ENCODE measurements at regions not wholly inside any gene's neighbourhood (a gene's known extent, or its start where the extent isn't known, plus 50 kb on each side); places are given as distances from the start of the nearest gene placed in this dataset.
A peak's percentile ranks its signal among the peaks of the same experiment; 100 is the strongest.

- TF ChIP-seq, protein P1, sequence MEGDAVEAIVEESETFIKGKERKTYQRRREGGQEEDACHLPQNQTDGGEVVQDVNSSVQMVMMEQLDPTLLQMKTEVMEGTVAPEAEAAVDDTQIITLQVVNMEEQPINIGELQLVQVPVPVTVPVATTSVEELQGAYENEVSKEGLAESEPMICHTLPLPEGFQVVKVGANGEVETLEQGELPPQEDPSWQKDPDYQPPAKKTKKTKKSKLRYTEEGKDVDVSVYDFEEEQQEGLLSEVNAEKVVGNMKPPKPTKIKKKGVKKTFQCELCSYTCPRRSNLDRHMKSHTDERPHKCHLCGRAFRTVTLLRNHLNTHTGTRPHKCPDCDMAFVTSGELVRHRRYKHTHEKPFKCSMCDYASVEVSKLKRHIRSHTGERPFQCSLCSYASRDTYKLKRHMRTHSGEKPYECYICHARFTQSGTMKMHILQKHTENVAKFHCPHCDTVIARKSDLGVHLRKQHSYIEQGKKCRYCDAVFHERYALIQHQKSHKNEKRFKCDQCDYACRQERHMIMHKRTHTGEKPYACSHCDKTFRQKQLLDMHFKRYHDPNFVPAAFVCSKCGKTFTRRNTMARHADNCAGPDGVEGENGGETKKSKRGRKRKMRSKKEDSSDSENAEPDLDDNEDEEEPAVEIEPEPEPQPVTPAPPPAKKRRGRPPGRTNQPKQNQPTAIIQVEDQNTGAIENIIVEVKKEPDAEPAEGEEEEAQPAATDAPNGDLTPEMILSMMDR (IDR thresholded peaks at IDR 0.05; ENCODE audit: low read depth, low read length, missing control alignments) = no peak
- no peak for DNase-seq (ENCODE audit: low read depth)
Measured at GRCh38 chr15:68871507-68871906, 50.8 kb upstream of the ANP32A start.

DNA sequence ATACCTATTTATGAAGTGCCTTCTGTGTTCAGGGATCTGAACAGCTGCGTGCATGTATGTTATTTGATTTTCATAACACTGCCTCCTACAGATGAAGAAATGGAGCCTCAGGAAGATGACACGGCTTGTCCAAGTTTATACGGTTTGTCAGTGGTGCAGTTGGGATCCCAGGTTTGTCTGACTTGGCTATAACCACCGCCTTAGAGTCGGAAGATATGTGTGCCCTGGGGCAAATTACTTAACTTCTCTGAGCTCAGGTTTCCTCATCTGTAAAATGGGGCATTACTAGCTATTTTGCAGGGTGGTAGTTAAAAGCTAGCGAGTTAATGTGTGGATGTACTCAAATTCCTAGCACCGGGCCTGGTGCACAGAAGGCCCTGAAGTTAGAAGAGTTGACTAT lies 54.1 kb upstream of the ANP32A start:
- DNase-seq (ENCODE audit: low read depth) = no peak
- TF ChIP-seq, protein P1 (IDR thresholded peaks at IDR 0.05; ENCODE audit: low read depth, low read length, missing control alignments) = no peak
- no peak overlapping the region for H3K4me3 ChIP-seq (ENCODE audit: low read depth, low read length)

More at GRCh38 chr15:68871507-68871906, 50.8 kb upstream of the ANP32A start:
- no peak overlapping the region for H3K4me3 ChIP-seq (ENCODE audit: low read depth, low read length)

GRCh38 chr15:68875377-68876116 lies 54.8 kb upstream of the SPESP1 start:
- peak; percentile 53 for DNase-seq (ENCODE audit: low read depth)
- TF ChIP-seq, protein P1 (IDR thresholded peaks at IDR 0.05; ENCODE audit: low read depth, low read length, missing control alignments) = peak; percentile 89
- no peak overlapping the region for H3K4me3 ChIP-seq (ENCODE audit: low read depth, low read length)

DNA sequence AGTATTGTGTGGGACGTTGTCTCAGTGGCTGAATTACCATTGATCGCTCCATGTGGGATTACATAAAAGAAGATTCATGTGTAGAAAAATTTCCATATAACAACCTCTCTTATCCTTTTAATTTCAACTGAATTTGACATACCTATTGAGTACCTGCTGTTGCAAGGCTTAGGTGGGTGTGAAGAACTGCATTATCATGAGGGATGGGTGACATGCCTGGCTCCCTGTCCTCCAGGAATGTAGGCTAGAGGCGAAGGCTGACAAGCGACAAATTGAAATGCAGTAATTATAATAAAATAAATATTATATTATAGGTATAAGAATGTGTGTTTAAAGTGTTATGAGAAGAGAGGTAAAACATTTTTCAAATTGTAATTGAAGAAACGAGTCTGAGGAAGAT lies 52.7 kb upstream of the SPESP1 start:
- DNase-seq (ENCODE audit: low read depth) = no peak

GRCh38 chr15:68880382-68880781 lies 49.9 kb upstream of the SPESP1 start:
- no peak overlapping the region for H3K4me3 ChIP-seq (ENCODE audit: low read depth, low read length)
- no peak for DNase-seq (ENCODE audit: low read depth)
- TF ChIP-seq, protein P1 (IDR thresholded peaks at IDR 0.05; ENCODE audit: low read depth, low read length, missing control alignments) = no peak

More for the DNA sequence above, 52.7 kb upstream of the SPESP1 start:
- no peak overlapping the region for H3K4me3 ChIP-seq (ENCODE audit: low read depth, low read length)
- TF ChIP-seq, protein P1 (IDR thresholded peaks at IDR 0.05; ENCODE audit: low read depth, low read length, missing control alignments) = no peak

All from GM12864 (cell line).